K562 (cell line): ENCODE measurements at regions not wholly inside any gene's neighbourhood (a gene's known extent, or its start where the extent isn't known, plus 50 kb on each side); places are given as distances from the start of the nearest gene placed in this dataset.
A peak's percentile ranks its signal among the peaks of the same experiment; 100 is the strongest.
"Not testable (repeated sequence)": the region's sequence is repeated elsewhere in the genome, so short reads cannot be mapped to it uniquely, and the experiment has no call there.

ENCODE experiments used
- ATAC-seq: fragments of 200-7000 bp; cut with Tn5 transposase; 3 replicates; pipeline ENCODE4 v1.9.1; 2020; ENCODE audit warnings: moderate library complexity
- BruUV-seq: library from RNA; stranded (reverse); fragments of 400-500 nt; replicated peaks from 2 replicates; lab custom pipeline; 2021; lab: Mats Ljungman, UMichigan
- CTCF ChIA-PET: fragments of 300-600 bp; formaldehyde crosslinking; extraction: SDS; loops from one replicate; lab custom pipeline; 2021; ENCODE audit warnings: low intra/inter-chr PET ratio; lab: Yijun Ruan, JAX
- POLR2A ChIA-PET: fragments of 300-600, 350-650 bp; sonication (Branson Sonifier 250); formaldehyde crosslinking; extraction: SDS; loops from one replicate; lab custom pipeline; 2021; ENCODE audit warnings: antibody characterized with exemption, inconsistent platforms; lab: Yijun Ruan, JAX
- DNase-seq, 4 experiments: peaks; one replicate each; pipeline versions ENCODE4 v3.0.0 to v3.0.0-alpha.2; 2011 to 2018; ENCODE audit warnings: low spot score in 3 of 4, mixed read lengths in 3 of 4; ENCODE audit errors: extremely low read depth in 1 of 4
- FAIRE-seq: peaks from 2 replicates; lab custom pipeline; 2011; peaks lifted over from hg19 to GRCh38; lab: Jason Lieb, UNC
- H2AFZ ChIP-seq: 2 replicates; pipeline ENCODE4 v1.6.0; 2011; ENCODE audit warnings: low read depth, low read length, control low read depth, inconsistent platforms
- H3K27ac ChIP-seq: fragments of 200-600 bp; 3 replicates; pipeline ENCODE4 v1.8.0; 2011; ENCODE audit warnings: low read depth, mild to moderate bottlenecking, control low read depth, inconsistent platforms, low read length, moderate library complexity, mixed read lengths; ENCODE audit errors: extremely low read depth
- H3K27me3 ChIP-seq, 2 experiments: fragments of 300-600 bp in 1 of 2; 2 replicates in 1 of 2; 3 replicates in 1 of 2; pipeline versions ENCODE4 v1.6.0 to v1.8.0; 2011; ENCODE audit warnings: inconsistent platforms in 2 of 2, low read length in 2 of 2, mild to moderate bottlenecking in 1 of 2, mixed read lengths in 1 of 2, moderate library complexity in 1 of 2; ENCODE audit not compliant: control insufficient read depth in 2 of 2, insufficient read depth in 2 of 2
- H3K36me3 ChIP-seq: fragments of 300-600 bp; 3 replicates; pipeline ENCODE4 v1.8.0; 2011; ENCODE audit warnings: mild to moderate bottlenecking, low read length, inconsistent platforms; ENCODE audit not compliant: control insufficient read depth, insufficient read depth
- H3K4me1 ChIP-seq, 2 experiments: fragments of 200-600 bp in 1 of 2; replicated peaks in 1 of 2; 2 replicates in 1 of 2; 3 replicates in 1 of 2; pipeline versions ENCODE4 v1.5.1 to v1.8.0; 2011; ENCODE audit warnings: inconsistent platforms in 2 of 2, low read length in 2 of 2, mild to moderate bottlenecking in 1 of 2, mixed read lengths in 1 of 2, moderate library complexity in 1 of 2; ENCODE audit not compliant: control insufficient read depth in 2 of 2, insufficient read depth in 2 of 2
- H3K4me2 ChIP-seq: 2 replicates; pipeline ENCODE4 v1.6.1; 2011; ENCODE audit warnings: low read length, control low read depth, inconsistent platforms, mixed read lengths; ENCODE audit not compliant: insufficient read depth
- H3K4me3 ChIP-seq: fragments of 200-600 bp; sonication (generic), shearing (Covaris generic); 2 replicates; pipeline ENCODE4 v1.5.1; 2016; ENCODE audit warnings: control low read depth, inconsistent platforms
- H3K79me2 ChIP-seq: fragments of 200-600 bp; 3 replicates; pipeline ENCODE4 v1.8.0; 2011; ENCODE audit warnings: low read length, inconsistent platforms; ENCODE audit not compliant: control insufficient read depth, insufficient read depth
- H3K9ac ChIP-seq, 2 experiments: 2 replicates each; pipeline versions ENCODE4 v1.6.0 to v1.6.1; 2011; ENCODE audit warnings: low read depth in 2 of 2, low read length in 2 of 2, control low read depth in 1 of 2, inconsistent platforms in 1 of 2, mild to moderate bottlenecking in 1 of 2, mixed read lengths in 1 of 2; ENCODE audit not compliant: insufficient read depth in 1 of 2
- H3K9me1 ChIP-seq: one replicate; pipeline ENCODE4 v1.6.0; 2011; ENCODE audit warnings: inconsistent platforms, mild to moderate bottlenecking, low read length, moderate library complexity; ENCODE audit not compliant: control insufficient read depth, insufficient read depth
- H3K9me3 ChIP-seq: replicated peaks from 2 replicates; pipeline ENCODE4 v1.5.1; 2011; ENCODE audit warnings: low read depth, low read length, inconsistent platforms; ENCODE audit not compliant: control insufficient read depth, insufficient read depth
- H4K20me1 ChIP-seq: replicated peaks from 2 replicates; pipeline ENCODE4 v1.6.1; 2011; ENCODE audit warnings: low read length, inconsistent platforms, mixed read lengths; ENCODE audit not compliant: control insufficient read depth, insufficient read depth
- HDAC3 ChIP-seq: fragments of 450-650 bp; IDR thresholded peaks from 2 replicates; pipeline ENCODE4 v1.6.1; 2018; ENCODE audit warnings: borderline replicate concordance, mild to moderate bottlenecking, moderate library complexity; ENCODE audit not compliant: partially characterized antibody
- SMARCB1 ChIP-seq: IDR thresholded peaks from 2 replicates; pipeline ENCODE4 v1.6.1; 2011; ENCODE audit warnings: improper control_type of control experiment, low read depth; ENCODE audit not compliant: insufficient read length
- ZNF146 ChIP-seq: IDR thresholded peaks from one replicate; pipeline ENCODE4 v1.6.1; 2018; ENCODE audit warnings: missing compliant biosample characterization; ENCODE audit not compliant: unreplicated experiment
- ZNF41 ChIP-seq: fragments of 250-450 bp; sonication (Bioruptor Pico); conservative IDR thresholded peaks from 2 replicates; pipeline ENCODE4 v1.4.0; 2020; ENCODE audit warnings: mild to moderate bottlenecking
- WGBS: fragments of 100-300 bp; shearing (Covaris generic); methylation state at CpG from one replicate; pipeline ENCODE4 v1.1.6; 2016; ENCODE audit warnings: low coverage, mixed read lengths; ENCODE audit not compliant: insufficient coverage; ENCODE audit errors: missing lambda C conversion rate; 5-methylcytosine and 5-hydroxymethylcytosine counted together
- in situ Hi-C: fragments of 300-500 bp; cut with MboI; formaldehyde crosslinking; loops from 4 replicates; pipeline ENCODE4 v1.15.0; 2018; ENCODE audit warnings: inconsistent platforms, mixed read lengths
- intact Hi-C: fragments of 100-400 bp; cut with micrococcal nuclease; formaldehyde crosslinking; loops from 2 replicates; pipeline ENCODE4 v1.14.2; 2022
- TF ChIP-seq, protein P1 (sequence below): sonication (generic); formaldehyde crosslinking; IDR thresholded peaks from 2 replicates; pipeline ENCODE4 v1.5.0; 2020; ENCODE audit warnings: missing genetic modification reagents

DNA sequence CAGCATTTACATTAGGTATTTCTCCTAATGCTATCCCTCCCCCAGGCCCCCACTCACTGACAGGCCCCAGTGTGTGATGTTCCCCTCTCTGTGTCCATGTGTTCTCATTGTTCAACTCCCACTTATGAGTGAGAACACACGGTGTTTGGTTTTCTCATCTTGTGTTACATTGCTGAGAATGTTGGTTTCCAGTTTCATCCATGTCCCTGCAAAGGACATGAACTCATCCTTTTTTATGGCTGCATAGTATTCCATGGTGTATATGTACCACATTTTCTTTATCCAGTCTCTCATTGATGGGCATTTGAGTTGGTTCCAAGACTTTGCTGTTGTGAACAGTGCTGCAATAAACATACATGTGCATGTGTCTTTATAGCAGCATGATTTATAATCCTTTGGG lies 73.0 kb upstream of the PAK3 start:
- H3K79me2 ChIP-seq, H4K20me1 ChIP-seq, H2AFZ ChIP-seq, BruUV-seq, H3K9me1 ChIP-seq, H3K36me3 ChIP-seq, DNase-seq, FAIRE-seq, H3K27me3 ChIP-seq, H3K27ac ChIP-seq, CTCF ChIA-PET, H3K4me3 ChIP-seq, intact Hi-C loops, H3K4me2 ChIP-seq, H3K4me1 ChIP-seq, H3K9me3 ChIP-seq, ATAC-seq, POLR2A ChIA-PET, H3K9ac ChIP-seq, in situ Hi-C loops: not testable (repeated sequence)
- peak; percentile 47 for TF ChIP-seq ZNF146 (CRISPR knock-in tag)
- WGBS = 0% methylated on average over 1 of the region's 1 CpG

DNA sequence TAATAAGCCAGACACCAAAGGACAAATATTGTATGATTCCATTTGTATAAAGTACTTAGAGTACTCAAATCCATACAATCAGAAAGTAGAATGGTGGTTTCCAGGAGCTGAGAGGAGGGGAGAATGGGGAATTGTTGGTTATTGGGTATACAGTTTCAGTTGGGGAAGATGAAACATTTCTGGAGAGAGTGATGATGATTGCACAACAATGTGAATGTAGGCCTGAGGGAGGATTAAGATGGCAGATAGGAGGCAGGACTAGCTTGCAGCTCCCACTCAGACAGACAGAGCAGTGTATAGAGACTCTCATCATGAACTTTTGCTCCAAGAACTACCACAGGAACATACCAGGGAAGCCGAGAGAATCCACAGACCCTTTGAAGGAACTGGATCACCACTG lies 75.7 kb upstream of the PAK3 start:
- no peaks in the 10 kb centered on the region for H3K9me3 ChIP-seq
- H3K36me3 ChIP-seq = no peaks in the 10 kb centered on the region
- intact Hi-C loops (no loop called here), in situ Hi-C loops (no loop called here)
- no peak for DNase-seq
- ChIA-PET POLR2A (no interaction called here), CTCF (no interaction called here)
- no peak overlapping the region for H3K4me2 ChIP-seq
- WGBS = 0% methylated on average over 1 of the region's 1 CpG
- H3K4me1 ChIP-seq = no peaks in the 10 kb centered on the region
- no TSS peak for BruUV-seq
- H3K4me3 ChIP-seq = no peak overlapping the region
- no peak for ATAC-seq
- no peaks in the 10 kb centered on the region for H4K20me1 ChIP-seq
- FAIRE-seq = no peak
- no peaks in the 10 kb centered on the region for H3K79me2 ChIP-seq
- no peaks in the 10 kb centered on the region for H3K9me1 ChIP-seq
- no peak overlapping the region for H3K9ac ChIP-seq
- no peaks in the 10 kb centered on the region for H3K27me3 ChIP-seq
- no peak overlapping the region for H3K27ac ChIP-seq
- H2AFZ ChIP-seq = no peak overlapping the region
- TF ChIP-seq ZNF41 (no peak), HDAC3 (no peak), SMARCB1 (no peak)
- TF ChIP-seq, protein P1, sequence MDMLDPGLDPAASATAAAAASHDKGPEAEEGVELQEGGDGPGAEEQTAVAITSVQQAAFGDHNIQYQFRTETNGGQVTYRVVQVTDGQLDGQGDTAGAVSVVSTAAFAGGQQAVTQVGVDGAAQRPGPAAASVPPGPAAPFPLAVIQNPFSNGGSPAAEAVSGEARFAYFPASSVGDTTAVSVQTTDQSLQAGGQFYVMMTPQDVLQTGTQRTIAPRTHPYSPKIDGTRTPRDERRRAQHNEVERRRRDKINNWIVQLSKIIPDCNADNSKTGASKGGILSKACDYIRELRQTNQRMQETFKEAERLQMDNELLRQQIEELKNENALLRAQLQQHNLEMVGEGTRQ (CRISPR knock-in tag) = no peak
